Endothelial cell of umbilical vein (primary cell): ENCODE measurements at regions not wholly inside any gene's neighbourhood (a gene's known extent, or its start where the extent isn't known, plus 50 kb on each side); places are given as distances from the start of the nearest gene placed in this dataset.
A peak's percentile ranks its signal among the peaks of the same experiment; 100 is the strongest.

Experiments used
- EZH2 ChIP-seq: IDR thresholded peaks from 2 replicates; pipeline ENCODE4 v1.6.1; 2012; ENCODE audit warnings: borderline replicate concordance, low read depth, mild to moderate bottlenecking, moderate library complexity, low read length, inconsistent platforms; ENCODE audit not compliant: severe bottlenecking
- FOS ChIP-seq: IDR thresholded peaks from 2 replicates; pipeline ENCODE4 v1.6.1; 2011; ENCODE audit warnings: mild to moderate bottlenecking, low read length, moderate library complexity, borderline replicate concordance; ENCODE audit not compliant: insufficient read depth
- GATA2 ChIP-seq: IDR thresholded peaks from 2 replicates; pipeline ENCODE4 v1.7.0; 2011; ENCODE audit warnings: low read depth, mild to moderate bottlenecking, moderate library complexity, mixed read lengths, low read length; ENCODE audit not compliant: insufficient read length, insufficient read depth
- JUN ChIP-seq: IDR thresholded peaks from 2 replicates; pipeline ENCODE4 v1.6.1; 2011; ENCODE audit warnings: borderline replicate concordance, low read depth; ENCODE audit not compliant: insufficient read length, insufficient read depth
- MYC ChIP-seq: IDR thresholded peaks from one replicate; pipeline ENCODE4 v1.6.1; 2011; ENCODE audit warnings: mild to moderate bottlenecking, low read depth, low read length
- POLR2A ChIP-seq: IDR thresholded peaks from 2 replicates; pipeline ENCODE4 v1.6.1; 2012; ENCODE audit warnings: low read depth, mild to moderate bottlenecking, control low read depth, low read length
- POLR2AphosphoS5 ChIP-seq: IDR thresholded peaks from 2 replicates; pipeline ENCODE4 v1.6.1; 2012; ENCODE audit warnings: low read depth, mild to moderate bottlenecking, control low read depth, low read length, moderate library complexity; ENCODE audit not compliant: insufficient read depth
- TF ChIP-seq, protein P1 (sequence below), 2 donors: IDR thresholded peaks; 1 replicate in 1 of 2; 2 replicates in 1 of 2; pipeline ENCODE4 v1.5.1; 2011; ENCODE audit warnings: low read length in 2 of 2, mild to moderate bottlenecking in 2 of 2, moderate library complexity in 2 of 2, control low read depth in 1 of 2, inconsistent platforms in 1 of 2, low read depth in 1 of 2; ENCODE audit not compliant: insufficient read depth in 1 of 2; ENCODE audit errors: extremely low read depth in 1 of 2
- TF ChIP-seq, protein P2 (sequence below): IDR thresholded peaks from 2 replicates; pipeline ENCODE4 v1.6.1; 2011; ENCODE audit not compliant: insufficient read depth, insufficient read length

- no peak for TF ChIP-seq GATA2
- TF ChIP-seq, protein P1, sequence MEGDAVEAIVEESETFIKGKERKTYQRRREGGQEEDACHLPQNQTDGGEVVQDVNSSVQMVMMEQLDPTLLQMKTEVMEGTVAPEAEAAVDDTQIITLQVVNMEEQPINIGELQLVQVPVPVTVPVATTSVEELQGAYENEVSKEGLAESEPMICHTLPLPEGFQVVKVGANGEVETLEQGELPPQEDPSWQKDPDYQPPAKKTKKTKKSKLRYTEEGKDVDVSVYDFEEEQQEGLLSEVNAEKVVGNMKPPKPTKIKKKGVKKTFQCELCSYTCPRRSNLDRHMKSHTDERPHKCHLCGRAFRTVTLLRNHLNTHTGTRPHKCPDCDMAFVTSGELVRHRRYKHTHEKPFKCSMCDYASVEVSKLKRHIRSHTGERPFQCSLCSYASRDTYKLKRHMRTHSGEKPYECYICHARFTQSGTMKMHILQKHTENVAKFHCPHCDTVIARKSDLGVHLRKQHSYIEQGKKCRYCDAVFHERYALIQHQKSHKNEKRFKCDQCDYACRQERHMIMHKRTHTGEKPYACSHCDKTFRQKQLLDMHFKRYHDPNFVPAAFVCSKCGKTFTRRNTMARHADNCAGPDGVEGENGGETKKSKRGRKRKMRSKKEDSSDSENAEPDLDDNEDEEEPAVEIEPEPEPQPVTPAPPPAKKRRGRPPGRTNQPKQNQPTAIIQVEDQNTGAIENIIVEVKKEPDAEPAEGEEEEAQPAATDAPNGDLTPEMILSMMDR (IDR thresholded peaks at IDR 0.05; ENCODE audit: extremely low read depth in 1 of 2, insufficient read depth in 1 of 2, low read depth in 1 of 2, low read length in 2 of 2): no peak
- no peak for TF ChIP-seq EZH2
- TF ChIP-seq, protein P2, sequence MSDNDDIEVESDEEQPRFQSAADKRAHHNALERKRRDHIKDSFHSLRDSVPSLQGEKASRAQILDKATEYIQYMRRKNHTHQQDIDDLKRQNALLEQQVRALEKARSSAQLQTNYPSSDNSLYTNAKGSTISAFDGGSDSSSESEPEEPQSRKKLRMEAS: no peak
- TF ChIP-seq FOS: peak; percentile 26
- TF ChIP-seq POLR2A: no peak
- peak; percentile 26 for TF ChIP-seq JUN
- TF ChIP-seq POLR2AphosphoS5: no peak
- TF ChIP-seq MYC: no peak
Observed at GRCh38 chr7:142698429-142698828, 50.8 kb upstream of the PRSS1 start.
